ENCODE measurements at regions not wholly inside any gene's neighbourhood (a gene's known extent, or its start where the extent isn't known, plus 50 kb on each side); places are given as distances from the start of the nearest gene placed in this dataset.

GRCh38 chr10:44184633-44185314 lies 200.1 kb downstream of the CXCL12 start:
- TF ChIP-seq FOSL1 (IDR thresholded peaks at IDR 0.05; ENCODE audit: low read depth) (no peak), ZFX (IDR thresholded peaks at IDR 0.05) (no peak), JUND (IDR thresholded peaks at IDR 0.05) (no peak), CEBPB (IDR thresholded peaks at IDR 0.05; ENCODE audit: low read depth) (no peak)
- BruUV-seq (replicated peaks) = no TSS peak

DNA sequence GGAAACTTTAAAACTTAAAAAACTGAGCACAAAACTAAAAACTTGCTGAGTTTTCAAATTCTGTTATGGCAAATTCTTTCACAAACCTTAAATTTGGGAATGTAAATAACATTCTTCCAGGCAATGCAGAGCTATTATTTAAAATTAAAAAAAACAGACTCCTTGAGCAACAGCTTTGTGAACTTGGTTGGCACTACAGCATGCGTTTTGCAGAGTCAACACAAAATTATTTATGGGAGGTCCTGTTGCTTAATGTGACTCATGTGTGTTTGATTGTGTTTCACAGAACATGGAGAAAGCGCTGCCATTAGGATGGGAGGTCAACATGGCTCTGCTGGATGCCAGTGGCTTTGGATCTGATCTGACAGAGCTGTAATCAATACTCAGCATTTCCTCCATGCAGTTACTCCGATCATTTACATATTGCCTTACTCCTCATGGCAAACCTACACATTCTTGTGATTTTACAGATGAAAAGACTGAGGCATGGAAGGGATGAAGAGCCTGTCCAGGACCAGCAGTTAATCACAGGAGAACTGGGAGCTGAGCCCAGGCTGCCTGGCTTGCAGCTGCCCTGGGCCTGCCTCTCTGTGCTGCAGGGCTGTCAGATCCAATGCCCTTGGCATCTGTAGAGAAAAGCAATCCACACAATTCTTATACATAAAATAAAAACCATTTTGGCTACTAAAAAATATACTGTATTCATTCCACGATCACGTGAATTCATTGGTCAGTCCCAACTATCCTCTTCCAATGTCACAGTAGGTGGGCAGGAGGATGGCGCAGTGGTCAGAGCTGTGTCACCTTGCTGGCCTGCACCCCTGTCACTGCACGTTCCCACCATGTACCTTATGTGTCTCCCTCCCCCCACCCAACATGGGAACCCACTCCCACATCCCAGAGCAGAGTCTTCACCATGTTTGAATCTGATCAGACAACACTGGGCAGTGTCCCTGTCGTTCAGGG lies 200.9 kb downstream of the CXCL12 start:
- POLR2A ChIA-PET = no interaction called here
- Histone ChIP-seq H3K9me3 (ENCODE audit: control insufficient read depth in 1 of 2, insufficient read depth in 1 of 2, low read depth in 1 of 2, low read length in 2 of 2) (no peaks in the 10 kb centered on the region), H3K4me3 (replicated peaks in 1 of 2; ENCODE audit: low read depth in 1 of 2, low read length in 2 of 2) (no peak overlapping the region), H3K79me2 (ENCODE audit: insufficient read depth, low read length) (no peaks in the 10 kb centered on the region), H3K36me3 (ENCODE audit: control insufficient read depth in 1 of 2, insufficient read depth in 2 of 2, low read length in 2 of 2) (no peaks in the 10 kb centered on the region), H3K27me3 (ENCODE audit: insufficient read depth, low read length) (peaks cover 13% of the 10 kb centered on the region; the same call in 1 of the 2 replicates), H3K9ac (ENCODE audit: low read length) (no peak overlapping the region), H3K4me2 (ENCODE audit: low read length) (no peak overlapping the region), H3K9me2 (ENCODE audit: insufficient read depth) (no peaks in the 10 kb centered on the region), H2AFZ (ENCODE audit: low read depth, low read length, poor library complexity, severe bottlenecking) (no peak overlapping the region), H3K4me1 (ENCODE audit: control insufficient read depth in 1 of 2, insufficient read depth in 2 of 2, low read length in 2 of 2) (no peaks in the 10 kb centered on the region), H3K27ac (ENCODE audit: low read depth, low read length) (no peak overlapping the region), H4K20me1 (ENCODE audit: insufficient read depth) (no peaks in the 10 kb centered on the region)
- CTCF ChIA-PET = no interaction called here
- RAD21 ChIA-PET (ENCODE audit: low non-redundant PET in 1 of 2, low total read pairs in 2 of 2, uncharacterized antibody in 2 of 2, unreplicated experiment in 2 of 2) = no interaction called here
- DNase-seq (ENCODE audit: low read depth, low spot score) (no peak), ATAC-seq (no peak)
- TF ChIP-seq ZFX (IDR thresholded peaks at IDR 0.05) = no peak
- no peak for TF ChIP-seq SIN3A (IDR thresholded peaks at IDR 0.05; ENCODE audit: low read depth)
- no peak for TF ChIP-seq CEBPB (IDR thresholded peaks at IDR 0.05; ENCODE audit: low read depth)
- TF ChIP-seq EZH2 (IDR thresholded peaks at IDR 0.05) = no peak
- TF ChIP-seq JUND (IDR thresholded peaks at IDR 0.05) = no peak
- TF ChIP-seq, protein P1, sequence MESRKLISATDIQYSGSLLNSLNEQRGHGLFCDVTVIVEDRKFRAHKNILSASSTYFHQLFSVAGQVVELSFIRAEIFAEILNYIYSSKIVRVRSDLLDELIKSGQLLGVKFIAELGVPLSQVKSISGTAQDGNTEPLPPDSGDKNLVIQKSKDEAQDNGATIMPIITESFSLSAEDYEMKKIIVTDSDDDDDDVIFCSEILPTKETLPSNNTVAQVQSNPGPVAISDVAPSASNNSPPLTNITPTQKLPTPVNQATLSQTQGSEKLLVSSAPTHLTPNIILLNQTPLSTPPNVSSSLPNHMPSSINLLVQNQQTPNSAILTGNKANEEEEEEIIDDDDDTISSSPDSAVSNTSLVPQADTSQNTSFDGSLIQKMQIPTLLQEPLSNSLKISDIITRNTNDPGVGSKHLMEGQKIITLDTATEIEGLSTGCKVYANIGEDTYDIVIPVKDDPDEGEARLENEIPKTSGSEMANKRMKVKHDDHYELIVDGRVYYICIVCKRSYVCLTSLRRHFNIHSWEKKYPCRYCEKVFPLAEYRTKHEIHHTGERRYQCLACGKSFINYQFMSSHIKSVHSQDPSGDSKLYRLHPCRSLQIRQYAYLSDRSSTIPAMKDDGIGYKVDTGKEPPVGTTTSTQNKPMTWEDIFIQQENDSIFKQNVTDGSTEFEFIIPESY (IDR thresholded peaks at IDR 0.05; ENCODE audit: extremely low read depth, insufficient replicate concordance, low read length) = no peak
- no peak for TF ChIP-seq CBX3 (IDR thresholded peaks at IDR 0.05; ENCODE audit: low read depth)
- no peak for TF ChIP-seq SP1 (IDR thresholded peaks at IDR 0.05; ENCODE audit: low read depth)
- no peak for TF ChIP-seq YY1 (IDR thresholded peaks at IDR 0.05; ENCODE audit: extremely low read depth, insufficient replicate concordance, low read depth, low read length)
- no peak for TF ChIP-seq ELF1 (IDR thresholded peaks at IDR 0.05; ENCODE audit: borderline replicate concordance, low read depth)
- intact Hi-C loops (cut with micrococcal nuclease) = no loop called here
- no TSS peak for BruUV-seq (replicated peaks)

More at GRCh38 chr10:44184633-44185314, 200.1 kb downstream of the CXCL12 start:
- DNase-seq (ENCODE audit: low read depth, low spot score) (no peak), ATAC-seq (no peak)
- ChIA-PET CTCF (no interaction called here), POLR2A (no interaction called here), RAD21 (ENCODE audit: low non-redundant PET in 1 of 2, low total read pairs in 2 of 2, uncharacterized antibody in 2 of 2, unreplicated experiment in 2 of 2) (no interaction called here)
- Histone ChIP-seq H3K27ac (ENCODE audit: low read depth, low read length) (no peak overlapping the region), H3K9me2 (ENCODE audit: insufficient read depth) (no peaks in the 10 kb centered on the region), H3K4me1 (ENCODE audit: control insufficient read depth in 1 of 2, insufficient read depth in 2 of 2, low read length in 2 of 2) (no peaks in the 10 kb centered on the region), H3K9me3 (ENCODE audit: control insufficient read depth in 1 of 2, insufficient read depth in 1 of 2, low read depth in 1 of 2, low read length in 2 of 2) (no peaks in the 10 kb centered on the region), H3K4me3 (replicated peaks in 1 of 2; ENCODE audit: low read depth in 1 of 2, low read length in 2 of 2) (no peak overlapping the region), H3K4me2 (ENCODE audit: low read length) (no peak overlapping the region), H3K79me2 (ENCODE audit: insufficient read depth, low read length) (no peaks in the 10 kb centered on the region), H4K20me1 (ENCODE audit: insufficient read depth) (no peaks in the 10 kb centered on the region), H3K36me3 (ENCODE audit: control insufficient read depth in 1 of 2, insufficient read depth in 2 of 2, low read length in 2 of 2) (no peaks in the 10 kb centered on the region), H3K27me3 (ENCODE audit: insufficient read depth, low read length) (peaks cover 10% of the 10 kb centered on the region; the same call in 1 of the 2 replicates), H3K9ac (ENCODE audit: low read length) (no peak overlapping the region), H2AFZ (ENCODE audit: low read depth, low read length, poor library complexity, severe bottlenecking) (no peak overlapping the region)
- intact Hi-C loops (cut with micrococcal nuclease) = no loop called here

All from HCT116 (cell line).